ENCODE measurements at regions not wholly inside any gene's neighbourhood (a gene's known extent, or its start where the extent isn't known, plus 50 kb on each side); places are given as distances from the start of the nearest gene placed in this dataset.
"Not testable (repeated sequence)": the region's sequence is repeated elsewhere in the genome, so short reads cannot be mapped to it uniquely, and the experiment has no call there.

GRCh38 chr16:16559179-16559740 lies 180.3 kb downstream of the NPIPA7 start:
- H3F3A ChIP-seq (ENCODE audit: low read length, unreplicated experiment); H3K79me2 ChIP-seq (ENCODE audit: low read length); CTCF ChIA-PET; ATAC-seq; H3K9ac ChIP-seq (ENCODE audit: low read length); BruUV-seq (replicated peaks); intact Hi-C loops (cut with micrococcal nuclease); H3K9me3 ChIP-seq (ENCODE audit: low read length); H3K36me3 ChIP-seq (ENCODE audit: low read depth, low read length); H2AFZ ChIP-seq (ENCODE audit: low read length); H3K4me2 ChIP-seq (ENCODE audit: low read length); H3K4me3 ChIP-seq (ENCODE audit: low read length); H3K27ac ChIP-seq (ENCODE audit: low read length); DNase-seq; POLR2A ChIA-PET (ENCODE audit: unreplicated experiment); H3K9me2 ChIP-seq (replicated peaks; ENCODE audit: low read length); H3K4me1 ChIP-seq (ENCODE audit: insufficient read depth, low read length); H4K20me1 ChIP-seq (ENCODE audit: low read length); H3K27me3 ChIP-seq (ENCODE audit: low read length): not testable (repeated sequence)

- BruUV-seq (replicated peaks); ATAC-seq: not testable (repeated sequence)
Observed at GRCh38 chr16:16561532-16561931, 182.6 kb downstream of the NPIPA7 start.

DNA sequence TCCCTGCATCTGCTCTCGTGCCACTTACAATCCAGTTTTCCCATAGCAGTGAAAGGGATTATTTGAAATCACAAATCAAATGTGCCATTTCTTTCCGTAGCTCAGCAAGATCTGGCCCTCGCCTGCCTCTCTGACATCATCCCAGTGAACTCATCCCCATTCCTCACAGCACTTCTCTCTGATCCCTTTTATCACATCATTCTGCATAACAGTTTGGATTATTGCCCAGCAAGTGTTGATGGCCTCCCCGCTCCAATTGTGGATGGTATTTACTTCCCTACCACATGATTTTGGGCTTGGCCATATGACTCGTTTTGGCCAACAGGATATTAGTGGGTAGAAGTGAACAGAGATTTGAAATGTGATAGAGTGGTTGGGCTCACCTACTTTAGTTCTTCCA lies 185.0 kb downstream of the NPIPA7 start:
- H3K4me3 ChIP-seq (ENCODE audit: low read length); H3K36me3 ChIP-seq (ENCODE audit: low read depth, low read length); POLR2A ChIA-PET (ENCODE audit: unreplicated experiment); H3K9me3 ChIP-seq (ENCODE audit: low read length); H4K20me1 ChIP-seq (ENCODE audit: low read length); H3K27me3 ChIP-seq (ENCODE audit: low read length); CTCF ChIA-PET; H3K27ac ChIP-seq (ENCODE audit: low read length); H3K9me2 ChIP-seq (replicated peaks; ENCODE audit: low read length); BruUV-seq (replicated peaks); H3K9ac ChIP-seq (ENCODE audit: low read length); H3F3A ChIP-seq (ENCODE audit: low read length, unreplicated experiment); ATAC-seq; H3K4me2 ChIP-seq (ENCODE audit: low read length); DNase-seq; H3K4me1 ChIP-seq (ENCODE audit: insufficient read depth, low read length); H2AFZ ChIP-seq (ENCODE audit: low read length); intact Hi-C loops (cut with micrococcal nuclease); H3K79me2 ChIP-seq (ENCODE audit: low read length): not testable (repeated sequence)

More at GRCh38 chr16:16561532-16561931, 182.6 kb downstream of the NPIPA7 start:
- H3K4me2 ChIP-seq (ENCODE audit: low read length); H3K9ac ChIP-seq (ENCODE audit: low read length); POLR2A ChIA-PET (ENCODE audit: unreplicated experiment); H3K4me3 ChIP-seq (ENCODE audit: low read length); intact Hi-C loops (cut with micrococcal nuclease); H2AFZ ChIP-seq (ENCODE audit: low read length); H3K27ac ChIP-seq (ENCODE audit: low read length); H3K4me1 ChIP-seq (ENCODE audit: insufficient read depth, low read length); H4K20me1 ChIP-seq (ENCODE audit: low read length); H3K27me3 ChIP-seq (ENCODE audit: low read length); H3F3A ChIP-seq (ENCODE audit: low read length, unreplicated experiment); CTCF ChIA-PET; H3K9me2 ChIP-seq (replicated peaks; ENCODE audit: low read length); H3K9me3 ChIP-seq (ENCODE audit: low read length); H3K79me2 ChIP-seq (ENCODE audit: low read length); DNase-seq; H3K36me3 ChIP-seq (ENCODE audit: low read depth, low read length): not testable (repeated sequence)

GRCh38 chr16:16565326-16565725 lies 186.4 kb downstream of the NPIPA7 start:
- H3K4me2 ChIP-seq (ENCODE audit: low read length); H3K4me1 ChIP-seq (ENCODE audit: insufficient read depth, low read length); H2AFZ ChIP-seq (ENCODE audit: low read length); H3K27ac ChIP-seq (ENCODE audit: low read length); BruUV-seq (replicated peaks); ATAC-seq; H3K9ac ChIP-seq (ENCODE audit: low read length); CTCF ChIA-PET; H3K4me3 ChIP-seq (ENCODE audit: low read length); H4K20me1 ChIP-seq (ENCODE audit: low read length); H3K79me2 ChIP-seq (ENCODE audit: low read length); H3K36me3 ChIP-seq (ENCODE audit: low read depth, low read length); H3F3A ChIP-seq (ENCODE audit: low read length, unreplicated experiment); H3K9me2 ChIP-seq (replicated peaks; ENCODE audit: low read length); H3K9me3 ChIP-seq (ENCODE audit: low read length); POLR2A ChIA-PET (ENCODE audit: unreplicated experiment); H3K27me3 ChIP-seq (ENCODE audit: low read length); DNase-seq; intact Hi-C loops (cut with micrococcal nuclease): not testable (repeated sequence)

GRCh38 chr16:16570055-16570454 lies 191.1 kb downstream of the NPIPA7 start:
- H3F3A ChIP-seq (ENCODE audit: low read length, unreplicated experiment); H3K9ac ChIP-seq (ENCODE audit: low read length); H3K4me1 ChIP-seq (ENCODE audit: insufficient read depth, low read length); H4K20me1 ChIP-seq (ENCODE audit: low read length); intact Hi-C loops (cut with micrococcal nuclease); DNase-seq; ATAC-seq; H3K79me2 ChIP-seq (ENCODE audit: low read length); H2AFZ ChIP-seq (ENCODE audit: low read length); POLR2A ChIA-PET (ENCODE audit: unreplicated experiment); H3K27me3 ChIP-seq (ENCODE audit: low read length); CTCF ChIA-PET; H3K36me3 ChIP-seq (ENCODE audit: low read depth, low read length); H3K4me2 ChIP-seq (ENCODE audit: low read length); H3K9me3 ChIP-seq (ENCODE audit: low read length); BruUV-seq (replicated peaks); H3K9me2 ChIP-seq (replicated peaks; ENCODE audit: low read length); H3K4me3 ChIP-seq (ENCODE audit: low read length); H3K27ac ChIP-seq (ENCODE audit: low read length): not testable (repeated sequence)

GRCh38 chr16:16570874-16571273 lies 191.9 kb downstream of the NPIPA7 start:
- H2AFZ ChIP-seq (ENCODE audit: low read length); POLR2A ChIA-PET (ENCODE audit: unreplicated experiment); H3K9me2 ChIP-seq (replicated peaks; ENCODE audit: low read length); H3K9me3 ChIP-seq (ENCODE audit: low read length); H4K20me1 ChIP-seq (ENCODE audit: low read length); ATAC-seq; H3K4me2 ChIP-seq (ENCODE audit: low read length); H3K4me3 ChIP-seq (ENCODE audit: low read length); DNase-seq; H3K27me3 ChIP-seq (ENCODE audit: low read length); H3K79me2 ChIP-seq (ENCODE audit: low read length); H3K9ac ChIP-seq (ENCODE audit: low read length); H3F3A ChIP-seq (ENCODE audit: low read length, unreplicated experiment); H3K4me1 ChIP-seq (ENCODE audit: insufficient read depth, low read length); BruUV-seq (replicated peaks); CTCF ChIA-PET; H3K36me3 ChIP-seq (ENCODE audit: low read depth, low read length); H3K27ac ChIP-seq (ENCODE audit: low read length); intact Hi-C loops (cut with micrococcal nuclease): not testable (repeated sequence)

DNA sequence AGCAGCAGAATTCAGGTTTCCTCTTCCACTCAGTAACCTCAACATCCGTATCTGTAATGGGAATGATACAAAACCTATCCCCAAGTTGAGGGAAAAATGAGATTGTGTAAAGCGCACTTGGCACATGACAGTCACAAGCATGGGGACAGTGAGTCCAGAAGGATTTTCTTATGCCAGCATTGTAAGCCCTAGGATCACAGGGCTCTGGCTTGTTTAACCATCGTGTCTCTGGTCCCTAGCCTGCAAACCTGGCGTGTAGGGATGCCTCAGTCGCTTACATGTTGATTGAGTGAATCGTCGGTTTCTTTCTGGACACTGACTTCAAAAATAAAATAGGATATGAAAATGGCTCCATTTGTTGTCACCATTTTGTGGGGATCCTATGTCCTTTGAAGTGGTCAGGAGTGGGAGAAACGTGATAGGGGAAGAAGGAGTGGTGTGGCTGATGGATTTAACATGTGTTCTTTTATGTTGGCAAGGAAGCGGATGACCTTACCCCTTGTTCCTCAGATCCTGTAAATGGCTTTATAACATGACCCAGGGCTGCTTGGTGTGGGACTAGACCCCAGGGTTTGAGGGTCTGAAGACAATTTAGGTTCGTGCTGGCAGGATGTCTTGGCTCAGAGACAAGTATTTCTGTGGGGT lies 193.3 kb downstream of the NPIPA7 start:
- H4K20me1 ChIP-seq (ENCODE audit: low read length); H3F3A ChIP-seq (ENCODE audit: low read length, unreplicated experiment); H3K36me3 ChIP-seq (ENCODE audit: low read depth, low read length); H3K4me2 ChIP-seq (ENCODE audit: low read length); H3K9ac ChIP-seq (ENCODE audit: low read length); H2AFZ ChIP-seq (ENCODE audit: low read length); intact Hi-C loops (cut with micrococcal nuclease); POLR2A ChIA-PET (ENCODE audit: unreplicated experiment); CTCF ChIA-PET; H3K9me3 ChIP-seq (ENCODE audit: low read length); DNase-seq; H3K79me2 ChIP-seq (ENCODE audit: low read length); BruUV-seq (replicated peaks); H3K4me1 ChIP-seq (ENCODE audit: insufficient read depth, low read length); H3K27me3 ChIP-seq (ENCODE audit: low read length); H3K27ac ChIP-seq (ENCODE audit: low read length); H3K9me2 ChIP-seq (replicated peaks; ENCODE audit: low read length); ATAC-seq; H3K4me3 ChIP-seq (ENCODE audit: low read length): not testable (repeated sequence)
